GM23338 (cell line): ENCODE measurements at regions not wholly inside any gene's neighbourhood (a gene's known extent, or its start where the extent isn't known, plus 50 kb on each side); places are given as distances from the start of the nearest gene placed in this dataset.

Experiments used
- ATAC-seq: fragments of 200-7000 bp; cut with Tn5 transposase; 3 replicates; pipeline ENCODE4 v1.9.1; 2020
- DNase-seq: peaks from one replicate; pipeline ENCODE4 v3.0.0-alpha.2; 2015; ENCODE audit warnings: low spot score
- H2AFZ ChIP-seq: fragments of 200-600 bp; sonication (generic); 2 replicates; pipeline ENCODE4 v1.8.0; 2016; ENCODE audit warnings: antibody characterized with exemption, mild to moderate bottlenecking, moderate library complexity
- H3F3A ChIP-seq: fragments of 200-600 bp; sonication (generic); replicated peaks from 2 replicates; pipeline ENCODE4 v1.8.0; 2017; ENCODE audit warnings: antibody characterized with exemption, mixed run types, low read depth
- H3K27ac ChIP-seq: fragments of 200-600 bp; sonication (generic); 2 replicates; pipeline ENCODE4 v1.6.1; 2016; ENCODE audit warnings: low read depth
- H3K27me3 ChIP-seq: fragments of 200-600 bp; sonication (generic); 2 replicates; pipeline ENCODE4 v1.8.0; 2016; ENCODE audit warnings: mild to moderate bottlenecking, mixed run types, moderate library complexity; ENCODE audit not compliant: insufficient read depth
- H3K36me3 ChIP-seq: fragments of 200-600 bp; sonication (generic); 2 replicates; pipeline ENCODE4 v1.8.0; 2016; ENCODE audit warnings: mild to moderate bottlenecking; ENCODE audit not compliant: insufficient read depth
- H3K4me1 ChIP-seq: fragments of 200-600 bp; sonication (generic); 2 replicates; pipeline ENCODE4 v1.8.0; 2016; ENCODE audit warnings: mild to moderate bottlenecking, moderate library complexity; ENCODE audit not compliant: insufficient read depth
- H3K4me2 ChIP-seq: fragments of 200-600 bp; sonication (generic); 2 replicates; pipeline ENCODE4 v1.7.1; 2017; ENCODE audit warnings: mixed run types
- H3K4me3 ChIP-seq: fragments of 200-600 bp; sonication (generic); 2 replicates; pipeline ENCODE4 v1.6.1; 2016; ENCODE audit warnings: mixed run types
- H3K79me2 ChIP-seq: fragments of 200-600 bp; sonication (generic); replicated peaks from 2 replicates; pipeline ENCODE4 v1.8.0; 2017; ENCODE audit warnings: mild to moderate bottlenecking; ENCODE audit not compliant: insufficient read depth
- H3K9me2 ChIP-seq: fragments of 200-600 bp; sonication (generic); 2 replicates; pipeline ENCODE4 v1.8.0; 2017; ENCODE audit not compliant: insufficient read depth
- H4K20me1 ChIP-seq: fragments of 200-600 bp; sonication (generic); replicated peaks from 2 replicates; pipeline ENCODE4 v1.8.0; 2017; ENCODE audit warnings: mild to moderate bottlenecking; ENCODE audit not compliant: insufficient read depth
- H3K27ac Mint-ChIP-seq: 2 replicates; pipeline ENCODE4 v1.8.0; 2020; ENCODE audit warnings: inconsistent platforms, mild to moderate bottlenecking, moderate library complexity, mixed read lengths
- H3K27me3 Mint-ChIP-seq: 3 replicates; pipeline ENCODE4 v1.8.0; 2022; ENCODE audit warnings: low read depth, mild to moderate bottlenecking, moderate library complexity, mixed read lengths, inconsistent platforms; ENCODE audit not compliant: insufficient read depth, poor library complexity
- H3K36me3 Mint-ChIP-seq: 3 replicates; pipeline ENCODE4 v1.8.0; 2021; ENCODE audit warnings: low read depth, mild to moderate bottlenecking, inconsistent platforms, moderate library complexity, mixed read lengths
- H3K4me1 Mint-ChIP-seq: 3 replicates; pipeline ENCODE4 v1.8.0; 2020; ENCODE audit warnings: mild to moderate bottlenecking, inconsistent platforms, mixed read lengths
- H3K4me3 Mint-ChIP-seq: 3 replicates; pipeline ENCODE4 v1.8.0; 2021; ENCODE audit warnings: moderate library complexity, mild to moderate bottlenecking, inconsistent platforms, mixed read lengths
- H3K9me3 Mint-ChIP-seq: 3 replicates; pipeline ENCODE4 v1.8.0; 2020; ENCODE audit warnings: moderate library complexity, mild to moderate bottlenecking, inconsistent platforms, mixed read lengths
- CTCF ChIP-seq, 2 experiments: fragments of 200-600 bp in 1 of 2; sonication (generic) in 1 of 2; conservative IDR thresholded peaks; 2 replicates each; pipeline versions ENCODE4 v1.5.1 to v1.6.1; 2016 to 2017; ENCODE audit warnings: antibody characterized with exemption in 2 of 2, low read depth in 2 of 2, mild to moderate bottlenecking in 2 of 2, moderate library complexity in 1 of 2
- ETS1 ChIP-seq: IDR thresholded peaks from 2 replicates; pipeline ENCODE4 v1.6.1; 2016; ENCODE audit warnings: antibody characterized with exemption
- POLR2AphosphoS5 ChIP-seq: IDR thresholded peaks from 2 replicates; pipeline ENCODE4 v1.6.1; 2016; ENCODE audit warnings: antibody characterized with exemption, low read depth
- STAT1 ChIP-seq: IDR thresholded peaks from one replicate; pipeline ENCODE4 v1.6.1; 2016; ENCODE audit warnings: antibody characterized with exemption; ENCODE audit not compliant: unreplicated experiment
- ZNF114 ChIP-seq: fragments of 250-450 bp; sonication (Bioruptor Pico); IDR thresholded peaks from 2 replicates; pipeline ENCODE4 v1.5.0; 2020; ENCODE audit warnings: mild to moderate bottlenecking, moderate library complexity
- ZNF331 ChIP-seq: fragments of 250-450 bp; sonication (Bioruptor Pico); IDR thresholded peaks from 2 replicates; pipeline ENCODE4 v1.5.0; 2020; ENCODE audit warnings: low read depth, mild to moderate bottlenecking, moderate library complexity
- TF ChIP-seq, protein P1 (sequence below): IDR thresholded peaks from one replicate; pipeline ENCODE4 v1.6.1; 2018; ENCODE audit warnings: antibody characterized with exemption; ENCODE audit not compliant: unreplicated experiment

- H2AFZ ChIP-seq: no peak overlapping the region
- H3K4me2 ChIP-seq: no peak overlapping the region
- Mint-ChIP-seq H3K36me3 (no peaks in the 10 kb centered on the region), H3K27me3 (peaks cover 2% of the 10 kb centered on the region), H3K4me1 (peaks cover 16% of the 10 kb centered on the region), H3K9me3 (no peaks in the 10 kb centered on the region; the same call in 2 of the 3 replicates), H3K27ac (no peak overlapping the region), H3K4me3 (no peak overlapping the region)
- H3K27me3 ChIP-seq: peaks cover 10% of the 10 kb centered on the region; the same call in 1 of the 2 replicates
- H3K4me1 ChIP-seq: peaks cover 26% of the 10 kb centered on the region
- H4K20me1 ChIP-seq: no peaks in the 10 kb centered on the region
- no peak overlapping the region for H3K4me3 ChIP-seq
- TF ChIP-seq, protein P1, sequence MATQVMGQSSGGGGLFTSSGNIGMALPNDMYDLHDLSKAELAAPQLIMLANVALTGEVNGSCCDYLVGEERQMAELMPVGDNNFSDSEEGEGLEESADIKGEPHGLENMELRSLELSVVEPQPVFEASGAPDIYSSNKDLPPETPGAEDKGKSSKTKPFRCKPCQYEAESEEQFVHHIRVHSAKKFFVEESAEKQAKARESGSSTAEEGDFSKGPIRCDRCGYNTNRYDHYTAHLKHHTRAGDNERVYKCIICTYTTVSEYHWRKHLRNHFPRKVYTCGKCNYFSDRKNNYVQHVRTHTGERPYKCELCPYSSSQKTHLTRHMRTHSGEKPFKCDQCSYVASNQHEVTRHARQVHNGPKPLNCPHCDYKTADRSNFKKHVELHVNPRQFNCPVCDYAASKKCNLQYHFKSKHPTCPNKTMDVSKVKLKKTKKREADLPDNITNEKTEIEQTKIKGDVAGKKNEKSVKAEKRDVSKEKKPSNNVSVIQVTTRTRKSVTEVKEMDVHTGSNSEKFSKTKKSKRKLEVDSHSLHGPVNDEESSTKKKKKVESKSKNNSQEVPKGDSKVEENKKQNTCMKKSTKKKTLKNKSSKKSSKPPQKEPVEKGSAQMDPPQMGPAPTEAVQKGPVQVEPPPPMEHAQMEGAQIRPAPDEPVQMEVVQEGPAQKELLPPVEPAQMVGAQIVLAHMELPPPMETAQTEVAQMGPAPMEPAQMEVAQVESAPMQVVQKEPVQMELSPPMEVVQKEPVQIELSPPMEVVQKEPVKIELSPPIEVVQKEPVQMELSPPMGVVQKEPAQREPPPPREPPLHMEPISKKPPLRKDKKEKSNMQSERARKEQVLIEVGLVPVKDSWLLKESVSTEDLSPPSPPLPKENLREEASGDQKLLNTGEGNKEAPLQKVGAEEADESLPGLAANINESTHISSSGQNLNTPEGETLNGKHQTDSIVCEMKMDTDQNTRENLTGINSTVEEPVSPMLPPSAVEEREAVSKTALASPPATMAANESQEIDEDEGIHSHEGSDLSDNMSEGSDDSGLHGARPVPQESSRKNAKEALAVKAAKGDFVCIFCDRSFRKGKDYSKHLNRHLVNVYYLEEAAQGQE: no peak
- no peak for TF ChIP-seq ETS1
- no peak for TF ChIP-seq STAT1
- no peak for TF ChIP-seq ZNF331
- no peak for TF ChIP-seq ZNF114
- no peak for TF ChIP-seq CTCF (conservative IDR thresholded peaks at IDR 0.05; ENCODE audit: low read depth in 2 of 2)
- no peaks in the 10 kb centered on the region for H3K79me2 ChIP-seq
- H3F3A ChIP-seq: no peaks in the 10 kb centered on the region
- H3K36me3 ChIP-seq: no peaks in the 10 kb centered on the region
- ATAC-seq (peak; percentile 47; the same call in 1 of the 3 replicates), DNase-seq (peak; percentile 19)
- no peaks in the 10 kb centered on the region for H3K9me2 ChIP-seq
- H3K27ac ChIP-seq: no peak overlapping the region
Measured at GRCh38 chr9:26786564-26786963, 106.0 kb downstream of the CAAP1 start.

GRCh38 chr9:26782899-26783298, 109.7 kb downstream of the CAAP1 start:
- Mint-ChIP-seq H3K27me3 (peaks cover 4% of the 10 kb centered on the region), H3K27ac (no peak overlapping the region), H3K4me3 (no peak overlapping the region), H3K36me3 (peaks cover 3% of the 10 kb centered on the region; the same call in 1 of the 3 replicates), H3K9me3 (no peaks in the 10 kb centered on the region; the same call in 2 of the 3 replicates), H3K4me1 (peaks cover 9% of the 10 kb centered on the region)
- H3K79me2 ChIP-seq: no peaks in the 10 kb centered on the region
- no peak overlapping the region for H2AFZ ChIP-seq
- no peaks in the 10 kb centered on the region for H3K36me3 ChIP-seq
- no peaks in the 10 kb centered on the region for H3F3A ChIP-seq
- H3K27me3 ChIP-seq: no peaks in the 10 kb centered on the region
- H3K4me3 ChIP-seq: no peak overlapping the region
- no peaks in the 10 kb centered on the region for H4K20me1 ChIP-seq
- no peak overlapping the region for H3K4me2 ChIP-seq
- H3K4me1 ChIP-seq: peaks cover 11% of the 10 kb centered on the region
- DNase-seq (no peak), ATAC-seq (no peak)
- H3K27ac ChIP-seq: no peak overlapping the region
- H3K9me2 ChIP-seq: no peaks in the 10 kb centered on the region
- TF ChIP-seq POLR2AphosphoS5: no peak
- no peak for TF ChIP-seq CTCF (conservative IDR thresholded peaks at IDR 0.05; ENCODE audit: low read depth in 2 of 2)
- TF ChIP-seq ETS1: no peak
- no peak for TF ChIP-seq ZNF114
- TF ChIP-seq, protein P1: no peak
